ENCODE measurements at regions not wholly inside any gene's neighbourhood (a gene's known extent, or its start where the extent isn't known, plus 50 kb on each side); places are given as distances from the start of the nearest gene placed in this dataset.

- TF ChIP-seq POLR2AphosphoS5 (IDR thresholded peaks at IDR 0.05; ENCODE audit: low read depth, low read length) (no peak), POLR2A (IDR thresholded peaks at IDR 0.05; ENCODE audit: low read depth, low read length) (no peak), TAF1 (IDR thresholded peaks at IDR 0.05; ENCODE audit: borderline replicate concordance, low read depth, low read length) (no peak)
- FAIRE-seq: no peak
Measured at GRCh38 chr6:53412021-53412715, 63.4 kb upstream of the ELOVL5 start.

GRCh38 chr6:53411451-53411850, 62.7 kb upstream of the ELOVL5 start:
- FAIRE-seq (no peak), DNase-seq (ENCODE audit: insufficient read length) (no peak)
- no peak for TF ChIP-seq TAF1 (IDR thresholded peaks at IDR 0.05; ENCODE audit: borderline replicate concordance, low read depth, low read length)
- TF ChIP-seq POLR2A (IDR thresholded peaks at IDR 0.05; ENCODE audit: low read depth, low read length): no peak
- TF ChIP-seq POLR2AphosphoS5 (IDR thresholded peaks at IDR 0.05; ENCODE audit: low read depth, low read length): no peak

More at GRCh38 chr6:53412021-53412715, 63.4 kb upstream of the ELOVL5 start:
- no peak for DNase-seq (ENCODE audit: insufficient read length)

GRCh38 chr6:53410508-53411258, 61.9 kb upstream of the ELOVL5 start:
- TF ChIP-seq POLR2AphosphoS5 (IDR thresholded peaks at IDR 0.05; ENCODE audit: low read depth, low read length) (no peak), TAF1 (IDR thresholded peaks at IDR 0.05; ENCODE audit: borderline replicate concordance, low read depth, low read length) (no peak), POLR2A (IDR thresholded peaks at IDR 0.05; ENCODE audit: low read depth, low read length) (no peak)
- peak; percentile 90 for FAIRE-seq

GRCh38 chr6:53408826-53409225, 60.1 kb upstream of the ELOVL5 start:
- TF ChIP-seq TAF1 (IDR thresholded peaks at IDR 0.05; ENCODE audit: borderline replicate concordance, low read depth, low read length): no peak
- DNase-seq (ENCODE audit: insufficient read length) (no peak), FAIRE-seq (no peak)

More at GRCh38 chr6:53410508-53411258, 61.9 kb upstream of the ELOVL5 start:
- DNase-seq (ENCODE audit: insufficient read length): peak; percentile 19

GRCh38 chr6:53399027-53399344, 50.2 kb upstream of the ELOVL5 start:
- TF ChIP-seq POLR2A (IDR thresholded peaks at IDR 0.05; ENCODE audit: low read depth, low read length) (no peak), TAF1 (IDR thresholded peaks at IDR 0.05; ENCODE audit: borderline replicate concordance, low read depth, low read length) (no peak), POLR2AphosphoS5 (IDR thresholded peaks at IDR 0.05; ENCODE audit: low read depth, low read length) (no peak)
- FAIRE-seq: no peak
- no peak for DNase-seq (ENCODE audit: insufficient read length)

GRCh38 chr6:53398247-53399026, 49.7 kb upstream of the ELOVL5 start:
- FAIRE-seq: no peak
- DNase-seq (ENCODE audit: insufficient read length): no peak
- TF ChIP-seq POLR2AphosphoS5 (IDR thresholded peaks at IDR 0.05; ENCODE audit: low read depth, low read length): no peak
- TF ChIP-seq TAF1 (IDR thresholded peaks at IDR 0.05; ENCODE audit: borderline replicate concordance, low read depth, low read length): no peak

Measured in GM12892 (cell line).